Heart left ventricle (tissue), 16 donors: ENCODE measurements at regions not wholly inside any gene's neighbourhood (a gene's known extent, or its start where the extent isn't known, plus 50 kb on each side); places are given as distances from the start of the nearest gene placed in this dataset.
A peak's percentile ranks its signal among the peaks of the same experiment; 100 is the strongest.

Experiments
- ATAC-seq, 4 donors: fragments of 200-7000 bp; cut with Tn5 transposase; one replicate each; pipeline ENCODE4 v1.9.1; 2020 to 2022; ENCODE audit warnings: moderate library complexity in 4 of 4, mild to moderate bottlenecking in 3 of 4, moderate number of reproducible peaks in 1 of 4
- DNase-seq, 5 donors: peaks; one replicate each; pipeline ENCODE4 v3.0.0-alpha.2; 2020
- H3K27ac ChIP-seq, 12 donors: fragments of 200-600 bp; sonication (generic) in 4 of 12; one replicate each; pipeline versions ENCODE4 v1.5.0 to v1.8.0; 2016 to 2022; ENCODE audit warnings: mild to moderate bottlenecking in 2 of 12
- H3K27me3 ChIP-seq, 9 donors: fragments of 200-600 bp; sonication (generic) in 2 of 9; one replicate each; pipeline versions ENCODE4 v1.5.1 to v1.8.0; 2016 to 2022; ENCODE audit warnings: mild to moderate bottlenecking in 3 of 9
- H3K36me3 ChIP-seq, 9 donors: fragments of 200-600 bp; sonication (generic) in 2 of 9; one replicate each; pipeline versions ENCODE4 v1.5.0 to v1.8.0; 2018 to 2022; ENCODE audit warnings: mild to moderate bottlenecking in 2 of 9
- H3K4me1 ChIP-seq, 12 donors: fragments of 200-600 bp; sonication (generic) in 4 of 12; one replicate each; pipeline versions ENCODE4 v1.5.0 to v1.8.0; 2016 to 2022; ENCODE audit warnings: mild to moderate bottlenecking in 3 of 12
- H3K4me3 ChIP-seq, 12 donors: fragments of 200-600 bp; sonication (generic) in 4 of 12; one replicate each; pipeline versions ENCODE4 v1.5.0 to v1.8.0; 2017 to 2022; ENCODE audit warnings: mild to moderate bottlenecking in 9 of 12, moderate library complexity in 4 of 12
- H3K9me3 ChIP-seq, 12 donors: fragments of 200-600 bp; sonication (generic) in 4 of 12; one replicate each; pipeline versions ENCODE4 v1.5.0 to v1.8.0; 2016 to 2022; ENCODE audit warnings: mild to moderate bottlenecking in 1 of 12
- POLR2A ChIP-seq, 2 donors: fragments of 450-650 bp; IDR thresholded peaks; one replicate each; pipeline ENCODE4 v1.6.1; 2017; ENCODE audit warnings: antibody characterized with exemption in 2 of 2, mild to moderate bottlenecking in 2 of 2, moderate library complexity in 2 of 2
- WGBS, 4 donors: extraction: QIAGEN DNeasy Blood & Tissue Kit in 2 of 4; methylation state at CpG; one replicate each; pipeline versions ENCODE4 v1.1.5 to v1.1.7; 2013 to 2018; 5-methylcytosine and 5-hydroxymethylcytosine counted together
- intact Hi-C, 10 donors: fragments of 100-400 bp; cut with DNase I; formaldehyde crosslinking; loops; one replicate each; pipeline versions ENCODE4 v1.11.1 to v1.14.2; 2022
- TF ChIP-seq, protein P1 (sequence below), 12 donors: fragments of 200-600 bp; sonication (generic) in 4 of 12; IDR thresholded peaks; one replicate each; pipeline versions ENCODE4 v1.5.0 to v1.8.0; 2018 to 2022; ENCODE audit warnings: antibody characterized with exemption in 12 of 12, mild to moderate bottlenecking in 5 of 12
- donor health status: ischemic (EF 13 %, LVEDD 7.1; RV severe dilation, severe dysfunction).
- donor health status: healthy with polysubstance abuse.
- donor health status: DM: no; HTN: yes; CAD: no.
- donor health status: DM: no; HTN: no; CAD: no.
- donor health status: ischemic (EF 25% LVEDD 6.9; RV normal size, moderate dysfunction).
- donor health status: ischemic (EF 25% LVEDD 5.7; RV mildly dilated, moderate dysfunction).
- donor health status: healthy.
- donor health status: DM: yes; HTN: yes; CAD: no.
- donor health status: ischemic (EF 35%, LVEDD 5.7; RV mildly dilated, moderate dysfunction).
- donor health status: nonischemic (EF 11% LVEDD 7.7; RV severe dilation, severe dysfunction).
- donor health status: DM: yes; HTN: yes; CAD: no.
- donor health status: PGD.
- donor health status: ischemic (EF 29% LVEDD 5.4; RV normal size, mild dysfunction).
- donor health status: nonischemic (EF 23%, LVEDD 6.1; RV moderate dilation, normal function).

- H3K36me3 ChIP-seq: no peaks in the 10 kb centered on the region
- no peak overlapping the region for H3K27ac ChIP-seq
- H3K4me1 ChIP-seq: no peaks in the 10 kb centered on the region
- ATAC-seq (no peak), DNase-seq (no peak)
- H3K27me3 ChIP-seq: no peaks in the 10 kb centered on the region
- H3K4me3 ChIP-seq: no peak overlapping the region
- intact Hi-C loops: no loop called here
- H3K9me3 ChIP-seq: no peaks in the 10 kb centered on the region
- 22 to 48% (median 41%) methylated on average over 2 of the region's 2 CpGs for WGBS, 4 donors
- TF ChIP-seq, protein P1, sequence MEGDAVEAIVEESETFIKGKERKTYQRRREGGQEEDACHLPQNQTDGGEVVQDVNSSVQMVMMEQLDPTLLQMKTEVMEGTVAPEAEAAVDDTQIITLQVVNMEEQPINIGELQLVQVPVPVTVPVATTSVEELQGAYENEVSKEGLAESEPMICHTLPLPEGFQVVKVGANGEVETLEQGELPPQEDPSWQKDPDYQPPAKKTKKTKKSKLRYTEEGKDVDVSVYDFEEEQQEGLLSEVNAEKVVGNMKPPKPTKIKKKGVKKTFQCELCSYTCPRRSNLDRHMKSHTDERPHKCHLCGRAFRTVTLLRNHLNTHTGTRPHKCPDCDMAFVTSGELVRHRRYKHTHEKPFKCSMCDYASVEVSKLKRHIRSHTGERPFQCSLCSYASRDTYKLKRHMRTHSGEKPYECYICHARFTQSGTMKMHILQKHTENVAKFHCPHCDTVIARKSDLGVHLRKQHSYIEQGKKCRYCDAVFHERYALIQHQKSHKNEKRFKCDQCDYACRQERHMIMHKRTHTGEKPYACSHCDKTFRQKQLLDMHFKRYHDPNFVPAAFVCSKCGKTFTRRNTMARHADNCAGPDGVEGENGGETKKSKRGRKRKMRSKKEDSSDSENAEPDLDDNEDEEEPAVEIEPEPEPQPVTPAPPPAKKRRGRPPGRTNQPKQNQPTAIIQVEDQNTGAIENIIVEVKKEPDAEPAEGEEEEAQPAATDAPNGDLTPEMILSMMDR (IDR thresholded peaks at IDR 0.05): peak in 6 of 12 donors; percentile 6 to 27 (median 14)
- TF ChIP-seq POLR2A (IDR thresholded peaks at IDR 0.05): no peak
These were observed 1422.4 kb upstream of the MIR17HG start for GRCh38 chr13:89925107-89925506.

- intact Hi-C loops: no loop called here
- WGBS, 4 donors: 60 to 81% (median 70%) methylated on average over 2 of the region's 2 CpGs
- DNase-seq: no peak
- no peaks in the 10 kb centered on the region for H3K4me1 ChIP-seq
- TF ChIP-seq POLR2A (IDR thresholded peaks at IDR 0.05): no peak
- TF ChIP-seq, protein P1 (IDR thresholded peaks at IDR 0.05): no peak
- no peaks in the 10 kb centered on the region for H3K27me3 ChIP-seq
- ATAC-seq: no peak
- H3K4me3 ChIP-seq: no peak overlapping the region
- no peaks in the 10 kb centered on the region for H3K36me3 ChIP-seq
- no peak overlapping the region for H3K27ac ChIP-seq
- H3K9me3 ChIP-seq: no peaks in the 10 kb centered on the region
These were observed 1416.6 kb upstream of the MIR17HG start for GRCh38 chr13:89930861-89931260.

DNA sequence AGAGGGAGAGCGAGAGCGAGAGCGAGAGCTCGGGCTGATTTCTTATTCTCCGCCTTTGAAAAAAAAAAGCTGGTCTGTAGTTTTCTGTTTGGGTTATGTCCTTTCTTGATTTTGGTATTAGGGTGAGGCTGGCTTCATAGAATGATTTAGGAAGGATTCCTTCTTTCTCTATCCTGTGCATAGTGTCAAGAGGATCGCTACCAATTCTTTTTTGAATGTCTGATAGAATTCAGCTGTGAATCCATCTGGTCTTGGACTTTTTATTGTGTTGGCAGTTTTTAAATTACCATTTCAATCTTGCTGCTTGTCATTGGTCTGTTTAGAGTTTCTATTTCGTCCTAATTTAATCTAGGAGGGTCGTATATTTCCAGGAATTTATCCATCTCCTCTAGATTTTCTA is 1414.6 kb upstream of the MIR17HG start:
- WGBS, 4 donors: 85 to 93% (median 87%) methylated on average over 8 of the region's 8 CpGs
- Histone ChIP-seq H3K36me3 (no peaks in the 10 kb centered on the region), H3K27me3 (no peaks in the 10 kb centered on the region), H3K9me3 (no peaks in the 10 kb centered on the region), H3K4me1 (no peaks in the 10 kb centered on the region), H3K27ac (no peak overlapping the region), H3K4me3 (no peak overlapping the region)
- intact Hi-C loops: no loop called here
- DNase-seq (no peak), ATAC-seq (no peak)
- TF ChIP-seq POLR2A (IDR thresholded peaks at IDR 0.05): no peak
- TF ChIP-seq, protein P1 (IDR thresholded peaks at IDR 0.05): no peak

- Histone ChIP-seq H3K27ac (no peak overlapping the region), H3K36me3 (no peaks in the 10 kb centered on the region), H3K27me3 (no peaks in the 10 kb centered on the region), H3K4me1 (no peaks in the 10 kb centered on the region), H3K9me3 (no peaks in the 10 kb centered on the region), H3K4me3 (no peak overlapping the region)
- no peak for TF ChIP-seq POLR2A (IDR thresholded peaks at IDR 0.05)
- TF ChIP-seq, protein P1 (IDR thresholded peaks at IDR 0.05): no peak
- 67 to 87% (median 75%) methylated on average over 4 of the region's 4 CpGs for WGBS, 4 donors
- DNase-seq: no peak
- ATAC-seq: no peak
- intact Hi-C loops: no loop called here
These were observed 1411.2 kb upstream of the MIR17HG start for GRCh38 chr13:89936256-89936655.
